Activated CD4-positive, alpha-beta T cell treated with anti-CD3 and anti-CD28 coated beads, Interleukin-2, amount 10 ng/mL, durations not matched to agents 7 days and 5 days (primary cell): ENCODE measurements at regions not wholly inside any gene's neighbourhood (a gene's known extent, or its start where the extent isn't known, plus 50 kb on each side); places are given as distances from the start of the nearest gene placed in this dataset.
"Not testable (repeated sequence)": the region's sequence is repeated elsewhere in the genome, so short reads cannot be mapped to it uniquely, and the experiment has no call there.

Source experiments
- CTCF ChIA-PET: fragments of 350-600 bp; sonication (Branson Sonifier 250); formaldehyde crosslinking; loops from one replicate; lab custom pipeline; 2021; ENCODE audit warnings: antibody characterized with exemption; lab: Charles Lee
- POLR2A ChIA-PET: fragments of 350-600 bp; sonication (Branson Sonifier 250); formaldehyde crosslinking; loops from one replicate; lab custom pipeline; 2021; ENCODE audit warnings: antibody characterized with exemption; lab: Charles Lee
- DNase-seq: peaks from one replicate; pipeline ENCODE4 v3.0.0-alpha.2; 2020
- H3K27ac Mint-ChIP-seq: one replicate; pipeline ENCODE4 v1.8.0; 2021; ENCODE audit warnings: mild to moderate bottlenecking, moderate library complexity, mixed read lengths
- H3K27me3 Mint-ChIP-seq: one replicate; pipeline ENCODE4 v1.8.0; 2021; ENCODE audit warnings: mixed read lengths
- H3K36me3 Mint-ChIP-seq: one replicate; pipeline ENCODE4 v1.8.0; 2021; ENCODE audit warnings: low read depth, mixed read lengths
- H3K4me1 Mint-ChIP-seq: one replicate; pipeline ENCODE4 v1.8.0; 2021; ENCODE audit warnings: mixed read lengths
- H3K4me3 Mint-ChIP-seq: one replicate; pipeline ENCODE4 v1.8.0; 2021; ENCODE audit warnings: mild to moderate bottlenecking, moderate library complexity, mixed read lengths
- H3K9me3 Mint-ChIP-seq: one replicate; pipeline ENCODE4 v1.8.0; 2021; ENCODE audit warnings: mixed read lengths

- Mint-ChIP-seq H3K27ac (no peak overlapping the region), H3K36me3 (no peaks in the 10 kb centered on the region), H3K27me3 (no peaks in the 10 kb centered on the region), H3K4me3 (no peak overlapping the region), H3K9me3 (peaks cover 11% of the 10 kb centered on the region), H3K4me1 (no peaks in the 10 kb centered on the region)
- POLR2A ChIA-PET, result no interaction called here
- CTCF ChIA-PET, result no interaction called here
- DNase-seq, result no peak
These were observed 123.0 kb upstream of the ANO5 start for GRCh38 chr11:22069844-22070243.

- no peak for DNase-seq
- Mint-ChIP-seq H3K4me1 (no peaks in the 10 kb centered on the region), H3K27me3 (no peaks in the 10 kb centered on the region), H3K9me3 (no peaks in the 10 kb centered on the region), H3K27ac (no peak overlapping the region), H3K4me3 (no peak overlapping the region), H3K36me3 (no peaks in the 10 kb centered on the region)
- ChIA-PET CTCF (interaction anchor here (0.6 kb wide), 1 partner anchor 671 kb away, joined by 3 read pairs; no protein-coding TSS in a partner anchor), POLR2A (no interaction called here)
These were observed 116.5 kb upstream of the ANO5 start for GRCh38 chr11:22076271-22076930.

- Mint-ChIP-seq H3K36me3 (no peaks in the 10 kb centered on the region), H3K9me3 (no peaks in the 10 kb centered on the region), H3K27me3 (no peaks in the 10 kb centered on the region), H3K4me1 (no peaks in the 10 kb centered on the region), H3K4me3 (no peak overlapping the region), H3K27ac (no peak overlapping the region)
- ChIA-PET POLR2A (no interaction called here), CTCF (no interaction called here)
- DNase-seq, result no peak
These were observed 114.8 kb upstream of the ANO5 start for GRCh38 chr11:22078063-22078462.

GRCh38 chr11:22079133-22079872, 113.6 kb upstream of the ANO5 start:
- CTCF ChIA-PET, result no interaction called here
- Mint-ChIP-seq H3K27ac (peak overlapping the region; percentile 17), H3K4me3 (no peak overlapping the region), H3K27me3 (no peaks in the 10 kb centered on the region), H3K4me1 (no peaks in the 10 kb centered on the region), H3K9me3 (no peaks in the 10 kb centered on the region), H3K36me3 (no peaks in the 10 kb centered on the region)
- no peak for DNase-seq
- POLR2A ChIA-PET, result no interaction called here

- no peaks in the 10 kb centered on the region for H3K36me3 Mint-ChIP-seq
- no peak overlapping the region for H3K4me3 Mint-ChIP-seq
These were observed 110.7 kb upstream of the ANO5 start for GRCh38 chr11:22082178-22082577.

GRCh38 chr11:22082788-22083187, 110.1 kb upstream of the ANO5 start:
- Mint-ChIP-seq H3K4me1 (no peaks in the 10 kb centered on the region), H3K27ac (no peak overlapping the region), H3K36me3 (no peaks in the 10 kb centered on the region), H3K4me3 (no peak overlapping the region), H3K27me3 (no peaks in the 10 kb centered on the region), H3K9me3 (no peaks in the 10 kb centered on the region)
- POLR2A ChIA-PET, result no interaction called here
- DNase-seq, result no peak
- CTCF ChIA-PET, result no interaction called here

More at GRCh38 chr11:22082178-22082577, 110.7 kb upstream of the ANO5 start:
- Mint-ChIP-seq H3K4me1 (no peaks in the 10 kb centered on the region), H3K9me3 (no peaks in the 10 kb centered on the region), H3K27me3 (no peaks in the 10 kb centered on the region), H3K27ac (no peak overlapping the region)
- CTCF ChIA-PET, result no interaction called here
- POLR2A ChIA-PET, result no interaction called here
- no peak for DNase-seq

GRCh38 chr11:22084056-22084455, 108.8 kb upstream of the ANO5 start:
- Mint-ChIP-seq H3K9me3 (peaks cover 2% of the 10 kb centered on the region), H3K4me1 (no peaks in the 10 kb centered on the region), H3K27me3 (no peaks in the 10 kb centered on the region), H3K36me3 (no peaks in the 10 kb centered on the region), H3K27ac (no peak overlapping the region), H3K4me3 (no peak overlapping the region)
- CTCF ChIA-PET, result no interaction called here
- DNase-seq, result no peak
- POLR2A ChIA-PET, result no interaction called here

GRCh38 chr11:22084564-22084963, 108.3 kb upstream of the ANO5 start:
- Mint-ChIP-seq H3K36me3 (no peaks in the 10 kb centered on the region), H3K27ac (no peak overlapping the region), H3K27me3 (no peaks in the 10 kb centered on the region), H3K4me3 (no peak overlapping the region), H3K4me1 (no peaks in the 10 kb centered on the region), H3K9me3 (peaks cover 2% of the 10 kb centered on the region)
- POLR2A ChIA-PET, result no interaction called here
- DNase-seq, result no peak
- CTCF ChIA-PET, result no interaction called here

- H3K36me3 Mint-ChIP-seq, result no peaks in the 10 kb centered on the region
- peaks cover 6% of the 10 kb centered on the region for H3K9me3 Mint-ChIP-seq
- no peaks in the 10 kb centered on the region for H3K27me3 Mint-ChIP-seq
- CTCF ChIA-PET, result no interaction called here
- H3K4me3 Mint-ChIP-seq, result no peak overlapping the region
- no peak for DNase-seq
- H3K4me1 Mint-ChIP-seq, result no peaks in the 10 kb centered on the region
- POLR2A ChIA-PET, result no interaction called here
- H3K27ac Mint-ChIP-seq, result no peak overlapping the region
These were observed 103.3 kb upstream of the ANO5 start for GRCh38 chr11:22089609-22090008.

- CTCF ChIA-PET, result no interaction called here
- no peaks in the 10 kb centered on the region for H3K9me3 Mint-ChIP-seq
- H3K27me3 Mint-ChIP-seq, result no peaks in the 10 kb centered on the region
- H3K36me3 Mint-ChIP-seq, result no peaks in the 10 kb centered on the region
- no peaks in the 10 kb centered on the region for H3K4me1 Mint-ChIP-seq
- no peak overlapping the region for H3K27ac Mint-ChIP-seq
- no peak overlapping the region for H3K4me3 Mint-ChIP-seq
- POLR2A ChIA-PET, result no interaction called here
- no peak for DNase-seq
These were observed 86.3 kb upstream of the ANO5 start for GRCh38 chr11:22106566-22106965.

GRCh38 chr11:22115470-22116029, 77.3 kb upstream of the ANO5 start:
- ChIA-PET CTCF (no interaction called here), POLR2A (no interaction called here)
- Mint-ChIP-seq H3K27ac (no peak overlapping the region), H3K36me3 (no peaks in the 10 kb centered on the region), H3K9me3 (no peaks in the 10 kb centered on the region), H3K4me1 (no peaks in the 10 kb centered on the region), H3K4me3 (no peak overlapping the region), H3K27me3 (no peaks in the 10 kb centered on the region)
- DNase-seq, result no peak

GRCh38 chr11:22127981-22128380, 64.9 kb upstream of the ANO5 start:
- H3K27me3 Mint-ChIP-seq, H3K4me1 Mint-ChIP-seq, H3K9me3 Mint-ChIP-seq, H3K27ac Mint-ChIP-seq, H3K4me3 Mint-ChIP-seq, CTCF ChIA-PET, POLR2A ChIA-PET, H3K36me3 Mint-ChIP-seq, DNase-seq: not testable (repeated sequence)

GRCh38 chr11:22130462-22131053, 62.3 kb upstream of the ANO5 start:
- H3K27ac Mint-ChIP-seq, result no peak overlapping the region
- no peaks in the 10 kb centered on the region for H3K36me3 Mint-ChIP-seq
- peaks cover 7% of the 10 kb centered on the region for H3K9me3 Mint-ChIP-seq
- no peaks in the 10 kb centered on the region for H3K4me1 Mint-ChIP-seq
- ChIA-PET POLR2A (no interaction called here), CTCF (interaction anchor here (1.2 to 1.6 kb wide), 2 partner anchors 9 to 13 kb away, joined by 3 to 4 read pairs; no protein-coding TSS in a partner anchor)
- H3K27me3 Mint-ChIP-seq, result no peaks in the 10 kb centered on the region
- H3K4me3 Mint-ChIP-seq, result no peak overlapping the region
- DNase-seq, result no peak
